ENCODE measurements at regions not wholly inside any gene's neighbourhood (a gene's known extent, or its start where the extent isn't known, plus 50 kb on each side); places are given as distances from the start of the nearest gene placed in this dataset.

DNA sequence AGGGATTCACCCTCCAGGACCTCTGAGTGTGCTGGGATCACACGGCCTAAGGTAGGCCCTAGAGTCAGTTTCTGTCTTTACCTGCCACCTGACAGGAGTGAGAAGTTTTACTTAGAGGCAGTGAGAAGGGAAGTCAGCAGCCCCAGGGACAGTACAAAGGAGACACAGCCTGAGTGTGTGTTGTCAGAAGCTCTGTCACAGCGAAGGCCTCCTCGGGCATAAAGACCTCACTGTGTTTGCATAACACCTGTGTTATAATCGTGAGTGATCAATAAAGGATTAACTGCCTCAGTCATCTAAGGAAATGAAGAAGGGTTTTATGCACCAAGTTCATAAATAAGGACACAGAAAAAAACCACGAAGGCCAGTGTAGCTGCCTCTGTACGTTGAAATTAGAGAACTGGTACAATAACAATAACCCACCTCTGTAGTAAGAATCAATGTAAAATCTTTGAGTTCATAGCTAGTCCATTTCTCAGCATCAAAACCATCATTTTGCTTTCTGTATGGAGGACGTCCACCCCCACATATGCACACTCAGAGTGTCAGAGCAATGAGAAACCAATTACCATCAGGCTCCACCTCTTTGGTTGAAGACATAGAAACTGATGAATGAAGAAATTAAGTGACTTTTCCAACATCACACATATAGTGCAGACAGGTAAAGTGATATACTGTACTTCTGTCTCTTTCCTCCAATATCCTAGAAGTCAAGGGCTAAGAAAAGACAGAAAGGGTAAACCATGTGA, 159.3 kb downstream of the DAD1 start:
- DNase-seq (ENCODE audit: insufficient read length, low spot score) (no peak), FAIRE-seq (no peak)
- TF ChIP-seq, protein P1, sequence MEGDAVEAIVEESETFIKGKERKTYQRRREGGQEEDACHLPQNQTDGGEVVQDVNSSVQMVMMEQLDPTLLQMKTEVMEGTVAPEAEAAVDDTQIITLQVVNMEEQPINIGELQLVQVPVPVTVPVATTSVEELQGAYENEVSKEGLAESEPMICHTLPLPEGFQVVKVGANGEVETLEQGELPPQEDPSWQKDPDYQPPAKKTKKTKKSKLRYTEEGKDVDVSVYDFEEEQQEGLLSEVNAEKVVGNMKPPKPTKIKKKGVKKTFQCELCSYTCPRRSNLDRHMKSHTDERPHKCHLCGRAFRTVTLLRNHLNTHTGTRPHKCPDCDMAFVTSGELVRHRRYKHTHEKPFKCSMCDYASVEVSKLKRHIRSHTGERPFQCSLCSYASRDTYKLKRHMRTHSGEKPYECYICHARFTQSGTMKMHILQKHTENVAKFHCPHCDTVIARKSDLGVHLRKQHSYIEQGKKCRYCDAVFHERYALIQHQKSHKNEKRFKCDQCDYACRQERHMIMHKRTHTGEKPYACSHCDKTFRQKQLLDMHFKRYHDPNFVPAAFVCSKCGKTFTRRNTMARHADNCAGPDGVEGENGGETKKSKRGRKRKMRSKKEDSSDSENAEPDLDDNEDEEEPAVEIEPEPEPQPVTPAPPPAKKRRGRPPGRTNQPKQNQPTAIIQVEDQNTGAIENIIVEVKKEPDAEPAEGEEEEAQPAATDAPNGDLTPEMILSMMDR (IDR thresholded peaks at IDR 0.05; ENCODE audit: insufficient read depth, missing control alignments): no peak

DNA sequence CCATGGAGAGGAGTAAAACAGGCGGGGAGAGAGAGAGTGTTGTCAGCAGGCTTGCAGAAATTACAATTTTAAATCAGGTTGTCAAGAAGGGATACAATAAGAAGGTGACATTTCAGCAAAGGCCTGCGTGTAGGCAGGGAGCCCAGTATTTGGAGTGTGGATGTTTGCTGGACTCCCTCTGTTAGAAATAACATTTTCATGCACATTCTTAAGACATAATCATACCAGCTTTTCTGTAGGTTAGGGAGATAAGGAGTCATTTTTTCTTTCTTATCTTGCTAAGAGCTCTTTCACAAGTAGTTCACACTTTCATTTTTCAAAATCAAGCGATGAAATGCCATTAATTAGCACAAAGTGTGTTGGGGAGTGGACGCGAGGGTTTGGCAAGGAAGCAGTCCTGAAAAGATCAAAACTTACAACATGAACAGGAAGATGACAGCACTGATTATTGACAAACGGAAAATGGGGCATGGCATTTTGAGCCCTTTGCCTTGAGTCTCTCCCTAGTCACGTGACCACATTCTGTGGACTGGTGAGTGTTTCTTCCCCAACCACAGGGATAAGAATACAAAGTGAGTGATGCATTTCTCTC, 160.2 kb downstream of the DAD1 start:
- FAIRE-seq (no peak), DNase-seq (ENCODE audit: insufficient read length, low spot score) (no peak)
- TF ChIP-seq, protein P1 (IDR thresholded peaks at IDR 0.05; ENCODE audit: insufficient read depth, missing control alignments): no peak

DNA sequence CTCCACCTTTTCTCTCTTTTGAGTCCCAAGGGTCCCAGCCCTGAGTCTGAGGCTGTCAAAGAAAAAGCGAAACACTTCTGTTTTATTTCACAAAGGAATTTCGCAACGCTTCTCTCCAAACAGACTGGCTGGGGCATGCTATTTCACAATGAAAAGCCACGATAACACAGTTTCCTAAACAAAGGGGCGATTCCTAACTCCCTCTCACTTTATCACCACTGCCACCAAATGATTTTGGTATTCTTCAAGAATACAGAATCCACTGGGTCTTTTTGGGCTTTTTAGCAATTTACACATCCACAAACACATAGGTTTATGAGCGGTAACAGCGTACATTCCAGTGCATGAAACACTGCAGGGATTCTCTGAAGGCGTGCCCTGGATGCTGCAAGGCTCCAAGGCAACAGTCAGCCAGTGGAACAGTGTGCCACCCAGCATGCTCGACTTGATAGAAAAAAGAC, 161.2 kb downstream of the DAD1 start:
- TF ChIP-seq, protein P1 (IDR thresholded peaks at IDR 0.05; ENCODE audit: insufficient read depth, missing control alignments): no peak
- DNase-seq (ENCODE audit: insufficient read length, low spot score) (no peak), FAIRE-seq (no peak)

DNA sequence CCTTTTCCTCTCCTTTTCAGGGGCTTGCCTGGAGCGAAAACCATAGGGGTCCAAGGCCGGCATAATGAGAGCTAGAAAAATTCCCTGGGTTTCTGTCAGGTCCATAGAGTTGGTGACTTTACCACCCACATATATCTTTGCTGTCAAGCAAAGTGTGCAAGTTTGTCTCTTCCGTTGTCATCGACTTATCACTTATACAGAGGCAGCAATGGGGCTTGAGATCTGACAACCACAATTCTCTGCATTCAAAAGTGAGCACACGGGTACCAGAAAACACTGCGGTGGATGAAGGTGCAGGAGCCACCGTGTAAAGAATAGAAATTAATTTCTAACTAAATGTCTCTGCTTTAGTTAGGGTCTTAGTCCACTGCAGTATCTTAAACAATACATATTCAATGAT, 162.3 kb downstream of the DAD1 start:
- DNase-seq (ENCODE audit: insufficient read length, low spot score): no peak
- TF ChIP-seq, protein P1 (IDR thresholded peaks at IDR 0.05; ENCODE audit: insufficient read depth, missing control alignments): no peak
- no peak for FAIRE-seq

DNA sequence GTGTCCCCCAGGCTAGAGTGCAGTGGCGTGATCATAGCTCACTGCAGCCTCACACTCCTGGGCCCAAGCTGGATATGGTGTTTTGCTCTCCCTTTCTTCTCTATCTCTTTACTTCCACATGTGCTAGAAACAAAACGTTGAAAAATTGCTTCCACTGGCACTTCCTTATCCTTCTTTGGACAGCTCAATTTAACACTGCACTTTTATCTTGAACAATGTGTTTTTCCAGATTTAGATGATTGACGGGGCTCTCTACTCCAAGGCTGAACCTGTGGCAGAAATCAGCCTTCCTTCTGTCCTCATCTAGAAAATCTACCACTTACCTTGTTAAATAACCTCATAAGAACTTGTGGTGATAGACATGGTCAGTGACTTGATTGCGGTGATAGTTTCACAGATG, 165.1 kb downstream of the DAD1 start:
- TF ChIP-seq, protein P1 (IDR thresholded peaks at IDR 0.05; ENCODE audit: insufficient read depth, missing control alignments): no peak
- DNase-seq (ENCODE audit: insufficient read length, low spot score) (no peak), FAIRE-seq (no peak)

DNA sequence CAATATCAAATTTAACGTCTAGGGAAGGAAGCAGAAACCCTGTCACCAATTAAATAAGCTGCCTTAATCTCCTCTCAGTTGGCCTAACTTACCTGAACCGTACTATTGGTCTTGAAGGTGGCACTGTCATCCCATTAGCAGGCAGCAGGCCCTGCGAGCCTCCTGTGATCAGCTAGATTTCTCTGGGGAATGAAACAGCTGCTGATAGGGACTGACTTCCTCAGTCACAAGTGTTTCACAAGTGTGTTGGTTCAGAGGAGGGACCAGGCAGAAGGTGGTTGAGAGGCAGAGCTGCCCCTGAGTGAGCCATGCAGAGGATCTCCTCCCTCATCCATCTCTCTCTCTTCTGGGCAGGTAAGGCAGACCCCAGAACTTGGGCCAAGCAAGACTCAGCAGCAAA, 166.8 kb downstream of the DAD1 start:
- TF ChIP-seq, protein P1 (IDR thresholded peaks at IDR 0.05; ENCODE audit: insufficient read depth, missing control alignments): no peak
- DNase-seq (ENCODE audit: insufficient read length, low spot score): no peak
- FAIRE-seq: no peak

DNA sequence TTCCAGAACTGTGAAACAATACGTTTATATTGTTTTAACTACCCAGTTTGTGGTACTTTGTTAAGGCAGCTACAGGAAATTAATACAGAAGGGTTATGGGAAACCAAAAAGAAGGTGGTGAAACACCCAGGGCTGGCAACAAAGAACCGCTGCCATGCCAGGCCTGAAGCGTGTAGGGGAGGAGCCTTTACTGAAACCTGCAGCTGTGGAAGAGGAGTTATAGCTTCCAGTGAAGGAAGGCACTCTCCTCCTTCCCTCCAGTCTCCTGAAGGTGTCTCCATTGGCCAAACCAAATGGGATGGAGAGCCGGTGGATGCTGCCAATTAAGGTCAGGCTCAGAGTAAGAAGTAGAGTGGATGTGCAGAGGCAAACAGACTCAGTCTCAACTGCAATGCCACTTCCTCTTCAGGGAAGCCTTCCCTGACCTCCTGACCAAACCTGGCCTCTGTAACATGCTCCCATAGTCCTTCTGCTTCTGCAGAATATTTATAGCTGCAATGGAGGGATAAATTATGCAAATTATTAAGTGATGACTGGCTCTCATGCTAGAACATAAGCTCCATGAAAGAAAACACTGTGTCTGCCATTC, 168.3 kb downstream of the DAD1 start:
- TF ChIP-seq, protein P1 (IDR thresholded peaks at IDR 0.05; ENCODE audit: insufficient read depth, missing control alignments): no peak
- FAIRE-seq (no peak), DNase-seq (ENCODE audit: insufficient read length, low spot score) (no peak)

Data from D721Med (cell line).